GM18907 (cell line): ENCODE measurements at regions not wholly inside any gene's neighbourhood (a gene's known extent, or its start where the extent isn't known, plus 50 kb on each side); places are given as distances from the start of the nearest gene placed in this dataset.

ENCODE experiments used
- ATAC-seq: cut with Tn5 transposase; IDR thresholded peaks from one replicate; pipeline ENCODE4 v1.9.1; 2021; ENCODE audit warnings: mild to moderate bottlenecking, moderate library complexity; ENCODE audit not compliant: unreplicated experiment

DNA sequence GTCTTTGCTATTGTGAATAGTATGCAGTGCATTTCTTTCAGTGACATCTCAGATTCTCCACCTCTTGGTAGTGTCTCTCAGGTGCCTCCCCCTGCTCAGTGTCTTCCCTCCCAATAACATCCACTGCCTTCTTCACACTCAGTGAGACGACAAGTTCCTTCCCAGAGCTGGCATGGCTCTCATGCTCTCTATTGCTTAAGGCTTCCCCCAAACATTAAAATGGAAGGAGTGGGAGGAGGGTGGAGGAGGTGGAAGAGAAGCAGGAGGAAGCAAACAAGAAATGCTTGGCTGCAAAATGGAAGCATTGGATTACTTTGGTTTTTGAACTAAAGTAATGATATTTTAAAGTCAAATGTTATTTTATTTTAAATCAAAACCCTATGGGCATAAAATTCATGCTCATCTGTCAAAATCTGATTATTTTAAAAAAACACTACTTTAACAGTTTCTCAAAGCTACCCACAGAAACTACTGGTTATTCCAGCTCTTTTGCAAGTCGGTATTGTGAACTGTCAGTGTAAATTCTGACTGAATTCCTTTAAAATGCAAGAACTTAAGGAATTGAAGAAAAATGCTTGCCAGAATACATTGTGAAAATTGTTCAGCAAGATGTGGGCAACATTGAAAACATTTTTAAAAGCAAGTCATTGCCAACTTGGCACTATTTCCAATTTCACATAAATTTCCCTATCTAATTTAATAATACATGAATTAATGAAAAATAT, 727.6 kb upstream of the ARGLU1 start:
- ATAC-seq = no peak

GRCh38 chr13:107293924-107294323, 726.0 kb upstream of the ARGLU1 start:
- no peak for ATAC-seq

DNA sequence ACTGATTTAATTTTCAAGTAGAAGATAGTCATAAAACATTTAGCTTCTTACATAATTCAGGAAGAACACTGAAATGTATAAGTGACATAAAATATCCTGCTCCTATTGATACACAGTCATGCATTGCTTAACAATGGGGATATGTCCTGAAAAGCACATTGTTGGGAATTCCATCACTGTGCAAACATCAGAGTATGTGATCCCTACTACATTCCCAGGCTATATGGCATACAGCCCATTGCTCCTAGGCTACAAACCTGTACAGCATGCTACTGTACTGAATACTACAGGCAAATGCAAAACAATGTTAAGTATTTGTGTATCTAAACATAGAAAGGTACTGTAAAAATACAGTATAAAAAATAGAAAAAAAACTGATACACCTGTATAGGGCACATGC, 723.9 kb upstream of the ARGLU1 start:
- ATAC-seq = no peak

- no peak for ATAC-seq
These were observed 721.6 kb upstream of the ARGLU1 start for GRCh38 chr13:107289540-107289939.

DNA sequence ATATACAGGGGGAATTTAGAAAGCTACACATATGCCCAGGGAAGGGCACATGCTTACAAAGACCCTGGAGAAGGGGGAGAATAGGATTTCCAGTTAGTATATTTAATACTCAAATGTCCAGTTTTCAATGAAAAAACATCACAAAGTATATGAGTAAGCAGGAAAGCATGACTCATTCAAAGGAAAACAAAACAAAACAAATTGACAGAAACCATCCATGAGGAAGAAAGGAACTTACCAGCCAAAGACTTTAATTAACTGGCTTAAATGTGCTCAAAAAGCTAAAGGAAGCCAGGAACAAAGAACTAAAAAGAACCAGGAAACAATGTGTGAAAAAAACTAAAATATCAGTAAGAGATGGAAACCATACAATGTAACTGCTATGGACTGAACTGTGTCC, 716.2 kb upstream of the ARGLU1 start:
- no peak for ATAC-seq

DNA sequence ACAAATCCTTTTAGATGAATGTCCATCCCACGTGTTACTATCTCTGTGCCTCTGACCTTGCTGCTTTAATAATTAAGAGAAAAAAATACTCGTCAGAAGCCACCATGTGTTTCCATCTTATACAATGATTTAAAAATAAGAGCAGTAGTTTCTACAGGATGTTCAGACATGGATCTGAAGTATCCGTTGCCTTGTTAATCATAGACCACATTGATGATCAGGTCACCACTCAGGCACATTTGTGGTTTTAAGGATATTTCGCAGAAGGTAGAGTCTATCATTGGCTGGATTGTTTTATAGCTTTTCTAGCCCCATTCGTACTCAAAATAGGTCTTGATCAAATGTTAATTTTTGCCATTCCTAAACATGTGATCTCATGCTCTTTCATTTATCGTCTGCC, 710.0 kb upstream of the ARGLU1 start:
- no peak for ATAC-seq

GRCh38 chr13:107276936-107277335, 709.0 kb upstream of the ARGLU1 start:
- ATAC-seq = no peak

GRCh38 chr13:107275945-107276614, 708.1 kb upstream of the ARGLU1 start:
- no peak for ATAC-seq

GRCh38 chr13:107275312-107275711, 707.4 kb upstream of the ARGLU1 start:
- no peak for ATAC-seq

DNA sequence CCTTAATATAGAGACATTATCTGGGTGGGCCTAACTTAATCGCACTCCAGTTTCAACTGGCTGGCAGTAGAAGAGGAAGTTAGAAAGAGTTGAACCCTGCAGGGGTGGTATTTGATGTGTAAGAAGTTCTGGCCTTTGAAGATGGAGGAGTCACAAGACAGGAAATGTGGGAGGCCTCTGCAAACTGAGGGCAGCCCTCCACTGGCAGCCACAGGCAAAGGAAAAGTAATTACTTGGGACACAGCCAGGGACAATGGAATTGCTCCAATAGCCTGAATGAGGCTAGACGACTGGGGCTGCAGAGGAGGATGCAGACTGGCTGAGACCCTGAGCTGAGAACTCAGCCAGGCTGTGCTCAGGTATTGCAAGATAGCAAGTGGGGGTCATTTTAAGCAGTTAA, 703.3 kb upstream of the ARGLU1 start:
- ATAC-seq = no peak

GRCh38 chr13:107266657-107267056, 698.7 kb upstream of the ARGLU1 start:
- no peak for ATAC-seq

GRCh38 chr13:107258599-107259187, 690.8 kb upstream of the ARGLU1 start:
- ATAC-seq = no peak

DNA sequence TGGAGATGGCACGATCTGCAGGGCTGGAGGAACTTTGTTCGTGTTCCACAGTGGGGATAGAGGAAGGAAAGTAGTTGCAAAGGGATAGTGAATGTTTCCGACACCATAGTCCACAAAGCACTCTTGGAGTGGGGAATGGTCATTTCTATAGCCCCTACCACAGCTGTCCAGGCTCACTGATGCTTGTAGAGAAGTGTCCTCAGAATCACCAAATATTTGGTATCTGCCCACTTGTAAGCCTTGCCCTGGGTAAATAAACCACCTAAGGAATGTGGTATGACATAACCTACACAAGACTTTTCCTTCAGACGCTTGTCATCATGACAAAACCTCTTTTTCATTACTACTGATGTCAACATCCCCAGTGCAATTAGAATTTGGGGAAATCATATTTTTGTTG, 686.5 kb upstream of the ARGLU1 start:
- ATAC-seq = no peak

DNA sequence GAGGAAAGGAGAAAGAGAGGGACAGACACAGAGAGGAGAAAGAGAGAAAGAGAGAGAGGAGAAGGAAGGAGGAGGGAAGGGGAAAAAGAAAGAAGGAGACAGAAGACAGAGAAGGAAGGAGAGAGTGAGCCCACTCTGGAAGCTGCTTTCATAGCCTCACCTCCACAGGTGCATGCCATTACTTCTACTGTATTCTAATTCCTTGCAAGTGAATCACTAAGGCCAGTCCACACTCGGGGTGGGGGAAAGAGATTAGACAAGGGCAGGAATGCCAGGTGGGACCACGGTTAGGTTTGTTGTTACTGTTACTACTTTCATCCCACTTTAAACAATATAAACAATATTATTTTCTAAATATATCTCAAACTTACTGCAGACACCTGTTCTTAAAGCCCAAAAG, 684.5 kb upstream of the ARGLU1 start:
- no peak for ATAC-seq

- no peak for ATAC-seq
These were observed 684.1 kb upstream of the ARGLU1 start for GRCh38 chr13:107252021-107252420.

- ATAC-seq = no peak
These were observed 683.4 kb upstream of the ARGLU1 start for GRCh38 chr13:107251341-107251740.

DNA sequence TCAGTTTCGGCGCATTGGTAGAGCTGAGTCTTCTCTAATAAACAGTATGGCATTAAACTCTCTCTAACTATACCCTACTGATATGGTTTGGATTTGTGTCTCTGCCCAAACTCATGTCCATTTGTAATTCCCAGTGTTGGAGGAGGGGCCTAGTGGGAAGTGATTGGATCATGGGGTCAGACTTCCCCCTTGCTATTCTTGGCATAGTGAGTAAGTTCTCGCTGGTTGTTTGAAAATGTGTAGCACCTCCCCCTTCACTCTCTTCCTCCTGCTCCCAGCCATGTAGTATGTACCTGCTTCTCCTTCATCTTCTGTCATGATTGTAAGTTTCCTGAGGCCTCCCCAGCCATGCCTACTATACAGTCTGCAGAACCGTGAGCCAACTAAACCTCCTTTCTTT, 682.7 kb upstream of the ARGLU1 start:
- no peak for ATAC-seq

DNA sequence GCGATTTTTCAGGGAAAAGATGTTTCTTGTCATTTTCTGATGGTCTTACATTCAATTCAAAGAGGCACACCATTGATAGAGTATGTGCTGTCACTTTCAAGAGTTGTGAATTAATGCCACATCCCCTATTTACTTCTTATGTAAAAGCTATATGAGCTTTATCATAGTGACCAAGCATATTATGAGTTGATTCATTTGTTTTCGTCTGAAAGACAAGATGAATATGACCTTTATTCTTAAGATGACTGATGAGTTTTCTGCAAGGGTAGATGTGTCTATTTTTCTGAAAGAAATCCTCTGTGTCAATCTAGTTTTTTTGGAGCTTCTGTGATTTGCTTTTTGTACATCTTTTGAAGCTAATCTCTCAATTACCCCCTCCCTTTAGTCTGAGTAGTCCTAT, 676.3 kb upstream of the ARGLU1 start:
- ATAC-seq = no peak

DNA sequence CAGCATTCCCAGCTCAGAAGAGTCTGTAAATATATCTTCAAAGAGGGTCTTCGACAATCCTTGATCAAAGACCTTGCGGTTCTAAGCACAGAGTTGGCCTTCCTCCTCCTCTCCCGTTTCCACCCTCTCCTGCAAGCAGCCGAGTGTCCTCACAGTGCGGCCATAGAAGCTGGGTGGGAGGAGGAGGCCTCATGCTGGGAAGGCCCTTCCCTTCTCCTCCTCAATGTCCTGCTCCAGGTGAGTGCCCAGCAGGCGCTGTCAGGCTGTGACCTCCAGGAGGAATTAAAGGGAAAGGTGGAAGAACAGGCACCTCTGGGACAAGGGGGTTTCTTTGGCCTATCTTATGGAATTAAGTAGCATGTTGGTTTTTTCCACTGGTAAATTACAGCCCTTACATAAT, 674.2 kb upstream of the ARGLU1 start:
- ATAC-seq = no peak

GRCh38 chr13:107241381-107241780, 673.4 kb upstream of the ARGLU1 start:
- no peak for ATAC-seq

DNA sequence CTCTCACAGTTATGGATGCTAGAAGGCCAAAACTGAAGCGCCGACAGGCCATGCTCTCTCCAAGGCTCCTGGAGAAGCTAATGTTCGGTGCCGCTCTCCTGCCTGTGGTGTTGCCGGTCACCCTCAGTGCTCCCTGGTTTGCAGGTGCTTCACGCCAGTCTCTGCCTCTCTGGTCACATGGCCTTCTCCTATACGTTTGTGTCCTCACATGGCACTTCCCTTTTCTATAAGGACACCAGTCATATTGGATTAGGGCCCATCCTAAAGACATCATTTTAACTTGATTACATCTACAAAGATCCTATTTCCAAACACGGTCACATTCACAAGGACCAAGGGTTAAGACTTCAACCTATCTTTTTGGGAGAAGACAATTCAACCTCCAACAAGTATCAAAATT, 671.3 kb upstream of the ARGLU1 start:
- ATAC-seq = no peak

DNA sequence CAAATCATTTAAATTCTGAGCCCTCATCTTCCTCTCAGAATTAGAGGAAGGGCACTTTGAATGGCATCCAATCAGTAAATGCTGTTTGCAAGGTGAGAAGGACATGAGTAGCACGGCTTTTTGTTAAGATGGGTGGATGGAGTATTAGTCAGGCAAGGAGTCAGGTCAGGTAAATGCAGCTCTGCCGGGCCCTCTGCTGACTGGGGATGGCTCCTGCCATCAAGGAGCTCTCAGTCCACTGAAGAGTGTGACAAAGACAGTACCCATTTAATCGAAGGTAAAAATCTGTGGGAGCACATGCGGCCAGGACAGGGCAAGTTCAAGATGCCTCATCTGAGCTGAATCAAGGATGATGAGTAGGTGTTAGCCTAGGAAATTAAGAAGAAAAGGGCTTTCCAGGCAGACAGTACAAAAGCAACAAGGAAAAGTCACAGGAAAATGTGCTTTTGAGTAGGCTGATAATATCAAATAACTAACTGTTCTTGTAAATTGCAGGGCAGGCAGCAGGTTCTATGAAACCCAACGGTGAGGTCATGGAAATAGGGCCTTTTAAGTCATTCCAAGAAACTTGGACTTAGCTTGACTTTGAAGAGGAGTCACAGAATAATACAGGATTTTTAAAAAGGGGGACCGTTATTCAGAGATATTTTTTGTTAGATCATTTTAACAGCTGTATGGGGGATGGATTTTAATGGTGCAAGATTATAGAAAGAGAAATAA, 670.5 kb upstream of the ARGLU1 start:
- no peak for ATAC-seq
